Right lobe of liver (tissue), 4 donors: ENCODE measurements at regions not wholly inside any gene's neighbourhood (a gene's known extent, or its start where the extent isn't known, plus 50 kb on each side); places are given as distances from the start of the nearest gene placed in this dataset.

Experiments used
- POLR2A ChIP-seq: fragments of 450-650 bp; IDR thresholded peaks from one replicate; pipeline ENCODE4 v1.6.1; 2017; ENCODE audit warnings: antibody characterized with exemption, mild to moderate bottlenecking
- TF ChIP-seq, protein P1 (sequence below), 4 donors: fragments of 200-600 bp in 3 of 4; fragments of 450-650 bp in 1 of 4; IDR thresholded peaks; one replicate each; pipeline versions ENCODE4 v1.5.1 to v1.8.0; 2016 to 2022; ENCODE audit warnings: antibody characterized with exemption in 4 of 4, mild to moderate bottlenecking in 2 of 4
- donor health status: DM: no; HTN: no; CAD: no.
- donor health status: DM: no; HTN: no; CAD: no.
- donor health status: DM: no; HTN: yes; CAD: no.

DNA sequence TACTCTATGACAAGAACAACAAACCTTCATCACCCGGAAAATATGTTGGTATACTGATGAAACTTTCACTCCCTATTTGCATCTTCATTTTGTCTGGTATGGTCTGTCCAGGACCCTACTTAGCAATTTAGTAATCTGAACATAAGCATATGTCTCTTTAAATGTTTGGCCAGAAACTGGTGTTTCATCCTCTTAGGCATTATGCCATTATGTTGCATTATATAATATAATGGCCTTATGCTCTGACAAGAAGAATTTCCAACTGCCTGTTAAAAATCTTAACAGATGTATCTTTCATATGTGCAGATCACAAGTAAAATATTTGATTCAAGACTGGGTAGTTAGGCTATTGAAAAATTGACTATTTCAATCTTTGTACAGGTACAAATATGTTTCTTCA is 610.6 kb upstream of the PRR20A start:
- no peak for TF ChIP-seq POLR2A
- TF ChIP-seq, protein P1, sequence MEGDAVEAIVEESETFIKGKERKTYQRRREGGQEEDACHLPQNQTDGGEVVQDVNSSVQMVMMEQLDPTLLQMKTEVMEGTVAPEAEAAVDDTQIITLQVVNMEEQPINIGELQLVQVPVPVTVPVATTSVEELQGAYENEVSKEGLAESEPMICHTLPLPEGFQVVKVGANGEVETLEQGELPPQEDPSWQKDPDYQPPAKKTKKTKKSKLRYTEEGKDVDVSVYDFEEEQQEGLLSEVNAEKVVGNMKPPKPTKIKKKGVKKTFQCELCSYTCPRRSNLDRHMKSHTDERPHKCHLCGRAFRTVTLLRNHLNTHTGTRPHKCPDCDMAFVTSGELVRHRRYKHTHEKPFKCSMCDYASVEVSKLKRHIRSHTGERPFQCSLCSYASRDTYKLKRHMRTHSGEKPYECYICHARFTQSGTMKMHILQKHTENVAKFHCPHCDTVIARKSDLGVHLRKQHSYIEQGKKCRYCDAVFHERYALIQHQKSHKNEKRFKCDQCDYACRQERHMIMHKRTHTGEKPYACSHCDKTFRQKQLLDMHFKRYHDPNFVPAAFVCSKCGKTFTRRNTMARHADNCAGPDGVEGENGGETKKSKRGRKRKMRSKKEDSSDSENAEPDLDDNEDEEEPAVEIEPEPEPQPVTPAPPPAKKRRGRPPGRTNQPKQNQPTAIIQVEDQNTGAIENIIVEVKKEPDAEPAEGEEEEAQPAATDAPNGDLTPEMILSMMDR (IDR thresholded peaks at IDR 0.05), result no peak
